ENCODE measurements at regions not wholly inside any gene's neighbourhood (a gene's known extent, or its start where the extent isn't known, plus 50 kb on each side); places are given as distances from the start of the nearest gene placed in this dataset.

DNA sequence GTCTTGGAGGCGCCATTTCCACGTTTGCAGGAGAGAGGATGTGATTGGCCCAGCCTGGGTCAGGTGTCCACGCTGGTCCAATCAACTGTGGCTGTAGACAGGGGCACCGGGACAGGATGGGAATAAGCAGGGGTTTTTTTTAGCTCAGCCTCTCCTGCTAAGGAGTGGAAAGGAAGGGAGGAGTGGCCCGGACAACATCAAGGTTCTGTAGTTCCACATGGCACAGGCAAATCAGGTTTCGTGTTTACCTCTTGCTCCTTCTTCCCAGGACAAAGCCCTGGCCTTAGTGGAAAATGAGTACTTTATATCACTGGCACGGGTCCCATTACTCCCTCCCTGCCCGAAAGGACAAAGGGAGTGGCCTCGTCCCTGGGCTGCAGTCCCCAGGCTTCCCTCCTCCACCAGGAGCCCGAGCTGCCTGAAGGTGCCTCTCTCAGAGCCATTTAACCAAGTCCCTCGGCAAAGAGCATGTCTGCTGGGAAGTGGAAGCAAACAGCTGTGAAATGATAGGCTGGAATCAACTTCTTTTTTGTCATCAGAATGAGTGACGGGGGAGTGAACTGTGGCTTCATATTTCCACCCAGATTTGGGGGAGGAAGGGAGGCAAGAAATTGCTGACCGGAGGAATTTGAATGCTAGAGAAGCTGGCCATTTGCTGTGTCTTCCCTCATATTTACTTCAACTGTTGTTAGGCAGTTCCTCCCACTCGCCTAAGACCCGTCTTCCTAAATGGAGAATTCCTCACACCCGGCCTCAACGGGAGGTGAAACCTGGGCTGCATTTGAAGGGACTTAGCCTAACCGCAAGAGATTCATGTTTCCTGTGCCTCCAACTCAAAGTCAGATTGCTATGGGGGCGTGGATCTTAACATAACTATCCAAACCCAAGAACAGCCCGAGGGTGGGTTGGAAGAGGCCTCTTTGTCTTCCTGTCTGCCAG is 84.9 kb upstream of the SLC44A3 start:
- DNase-seq (ENCODE audit: low spot score), result no peak

DNA sequence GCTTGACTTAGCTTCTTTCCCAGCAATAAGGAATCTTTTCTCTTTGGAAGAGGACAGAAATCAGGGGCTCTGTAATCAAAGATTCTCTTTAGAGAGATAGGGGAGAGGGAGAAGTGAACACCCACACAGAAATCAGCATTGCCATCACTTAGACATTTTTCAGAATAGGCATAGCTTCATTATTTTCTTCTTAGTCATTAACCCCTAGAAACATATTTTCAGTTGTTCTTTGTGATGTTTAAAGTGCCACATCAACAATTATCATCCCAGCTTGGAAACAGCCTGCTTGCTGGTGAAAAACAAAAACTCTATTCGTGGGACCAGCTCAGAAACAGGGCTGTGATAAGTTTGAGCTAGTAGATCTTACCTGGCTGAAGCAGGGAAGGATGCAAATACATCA is 88.3 kb upstream of the SLC44A3 start:
- no peak for DNase-seq (ENCODE audit: low spot score)

DNA sequence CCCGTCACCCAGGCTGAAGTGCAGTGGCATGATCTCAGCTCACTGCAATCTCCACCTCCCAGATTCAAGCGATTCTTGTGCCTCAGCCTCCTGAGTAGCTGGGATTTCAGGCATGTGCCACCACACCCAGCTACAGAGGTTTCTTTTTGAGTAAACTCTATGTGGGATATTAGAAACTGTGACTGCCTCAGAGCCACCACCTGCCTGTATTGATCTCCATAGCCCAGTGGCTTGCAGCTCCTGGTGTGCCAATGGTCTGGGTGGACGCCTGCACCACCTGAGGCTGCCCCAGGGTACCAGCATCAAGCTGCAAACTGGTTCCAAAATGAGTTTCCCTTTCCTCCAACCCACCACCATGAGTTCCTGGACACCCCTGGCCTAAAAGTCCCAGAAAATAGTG is 89.7 kb upstream of the SLC44A3 start:
- no peak for DNase-seq (ENCODE audit: low spot score)

DNA sequence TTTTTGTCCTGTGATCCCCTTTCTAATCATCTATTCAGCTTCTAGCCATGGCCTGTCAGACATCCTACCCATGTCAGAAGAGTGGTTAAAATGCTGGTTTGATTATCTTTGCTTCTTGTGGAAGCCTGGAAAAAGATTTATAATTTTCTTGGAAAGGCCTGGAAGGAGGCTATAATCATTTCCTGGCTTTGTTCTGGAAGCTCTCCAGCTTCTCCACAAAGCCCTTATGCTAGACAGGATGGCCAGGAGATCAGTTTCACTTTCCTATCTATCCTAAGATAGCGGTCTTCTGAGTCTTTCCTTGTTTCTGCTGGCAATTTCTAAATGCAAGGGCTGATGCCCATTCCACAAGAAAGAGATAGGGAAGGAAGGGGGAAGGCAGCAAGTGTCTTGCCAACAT is 90.9 kb upstream of the SLC44A3 start:
- no peak for DNase-seq (ENCODE audit: low spot score)

DNA sequence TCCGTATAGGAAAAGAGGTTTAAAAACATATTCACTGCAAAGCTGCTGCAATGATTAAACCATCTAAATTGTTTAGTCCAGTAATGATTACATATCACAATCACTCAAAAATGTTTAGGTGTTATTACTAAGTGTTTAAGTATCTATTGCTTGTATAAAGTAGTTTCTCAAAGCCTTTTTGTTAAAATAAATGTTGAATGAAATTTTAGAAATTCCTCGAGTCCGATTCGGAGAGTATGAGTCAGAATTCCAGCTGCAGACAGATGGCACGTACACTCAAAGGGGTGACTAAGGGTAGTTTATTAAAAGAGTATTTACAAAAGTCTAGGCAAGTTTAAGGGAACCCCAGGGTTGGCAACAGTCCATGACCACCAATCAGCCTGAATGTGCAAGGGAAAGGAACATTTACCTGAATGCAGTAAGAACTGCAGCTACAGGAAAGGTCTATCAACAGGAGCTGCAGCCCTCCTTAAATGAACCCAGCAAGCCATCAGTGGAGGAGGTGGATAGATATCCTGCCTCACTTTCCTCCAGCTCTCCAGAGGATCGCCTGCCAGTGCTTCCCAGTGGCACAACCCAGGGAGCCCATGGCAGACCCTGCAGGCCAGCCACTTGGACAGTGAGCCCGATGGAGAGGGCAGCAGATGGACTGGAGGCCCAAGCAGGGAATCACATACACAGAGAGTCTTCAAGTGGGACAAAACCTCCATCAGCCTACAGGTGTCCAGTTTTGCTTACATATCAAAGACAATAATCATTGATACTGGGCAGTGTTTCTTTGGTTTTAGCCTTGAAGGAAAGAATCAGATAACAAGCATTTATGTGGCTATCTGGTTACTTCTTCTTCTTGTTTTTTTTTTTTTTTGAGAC is 92.1 kb upstream of the SLC44A3 start:
- DNase-seq (ENCODE audit: low spot score), result peak; percentile 46

DNA sequence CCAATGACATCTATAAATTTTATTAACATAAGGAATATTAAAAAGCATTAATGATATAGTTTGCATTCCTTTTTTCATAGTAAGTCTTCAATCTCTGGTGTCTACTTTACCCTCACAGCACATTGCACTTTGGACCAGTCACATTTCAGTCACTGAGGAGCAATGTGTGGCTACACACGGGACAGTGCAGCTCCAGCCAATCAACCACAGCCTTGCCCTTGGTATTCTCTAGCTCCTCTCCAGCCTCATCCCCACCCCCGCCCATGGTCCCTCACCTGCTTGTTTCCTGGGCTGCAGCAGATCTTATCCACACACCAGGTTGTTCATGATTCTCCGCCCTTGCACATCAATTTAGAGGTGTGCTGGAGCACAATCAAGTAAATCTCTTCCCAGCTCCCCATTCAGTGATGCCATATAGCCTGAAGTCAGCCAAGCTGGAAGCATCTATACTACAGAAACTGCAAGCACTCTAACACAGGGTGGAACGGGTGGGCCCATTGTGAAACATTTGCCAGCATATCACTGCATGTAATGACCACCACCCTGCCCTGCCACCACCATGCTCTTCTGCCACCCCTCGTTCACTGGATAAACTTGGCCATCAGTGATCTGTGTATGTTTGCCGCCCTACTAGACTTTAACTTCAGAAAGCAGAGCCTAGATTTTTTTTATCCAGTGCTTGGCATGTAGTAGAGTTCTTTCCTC is 93.0 kb upstream of the SLC44A3 start:
- no peak for DNase-seq (ENCODE audit: low spot score)

DNA sequence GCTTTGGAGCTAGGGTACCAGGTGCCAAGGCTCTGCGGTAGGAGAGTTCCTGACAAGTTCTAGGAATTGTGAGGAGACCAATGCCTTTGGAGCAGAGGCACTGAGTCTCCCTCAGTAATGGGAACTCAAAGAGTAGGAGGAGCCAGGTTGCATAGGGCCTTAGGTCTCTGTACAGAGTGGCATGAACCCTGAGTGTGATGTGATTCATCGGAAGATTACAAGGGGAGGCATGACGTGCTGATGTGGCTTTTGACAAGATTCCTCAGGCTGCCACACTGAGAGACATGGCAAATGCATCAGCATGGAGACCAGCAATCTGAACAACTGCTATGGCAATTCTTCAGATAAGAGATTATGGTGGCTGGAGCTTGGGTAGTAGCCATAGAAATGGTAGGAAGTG is 94.6 kb upstream of the SLC44A3 start:
- no peak for DNase-seq (ENCODE audit: low spot score)

DNA sequence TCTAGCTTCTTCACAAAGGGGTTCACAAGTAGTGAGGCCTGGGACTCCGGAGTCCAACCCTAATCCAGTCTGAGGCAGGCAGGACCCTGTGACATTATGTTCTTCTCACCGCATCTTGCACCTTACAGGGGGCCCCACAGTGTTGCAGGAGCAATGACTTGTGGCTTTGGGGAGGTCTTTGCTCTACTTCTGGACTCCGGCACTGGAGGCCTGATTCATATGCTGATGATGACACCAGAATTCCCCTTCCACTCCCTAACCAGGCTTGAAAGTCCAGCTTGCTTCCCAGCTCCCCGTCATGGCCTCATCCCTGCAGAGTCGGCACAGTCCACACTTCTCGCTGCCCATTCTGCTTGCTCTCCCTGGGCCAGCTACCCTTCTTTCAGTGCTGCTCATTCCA is 96.3 kb upstream of the SLC44A3 start:
- no peak for DNase-seq (ENCODE audit: low spot score)

DNA sequence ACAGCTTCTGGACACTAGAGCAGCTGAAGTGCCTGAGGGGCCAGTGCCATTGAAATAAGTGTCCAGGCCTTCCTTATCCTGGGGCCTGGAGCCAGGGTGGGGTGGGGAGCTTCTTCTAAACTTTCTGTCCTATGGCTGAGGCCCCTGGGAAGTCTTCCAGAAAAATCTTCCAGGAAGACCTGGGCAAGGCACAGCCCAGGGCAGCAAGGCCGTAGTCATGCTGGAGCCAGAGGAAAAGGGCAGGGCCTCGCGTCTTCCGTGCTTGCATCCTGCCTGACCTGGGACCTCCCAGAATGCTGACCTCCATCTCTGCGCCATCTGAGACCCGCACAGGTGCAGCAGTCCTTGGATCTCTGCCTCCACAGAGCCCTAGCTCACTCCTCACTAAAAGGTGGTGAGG is 96.7 kb upstream of the SLC44A3 start:
- DNase-seq (ENCODE audit: low spot score), result no peak

DNA sequence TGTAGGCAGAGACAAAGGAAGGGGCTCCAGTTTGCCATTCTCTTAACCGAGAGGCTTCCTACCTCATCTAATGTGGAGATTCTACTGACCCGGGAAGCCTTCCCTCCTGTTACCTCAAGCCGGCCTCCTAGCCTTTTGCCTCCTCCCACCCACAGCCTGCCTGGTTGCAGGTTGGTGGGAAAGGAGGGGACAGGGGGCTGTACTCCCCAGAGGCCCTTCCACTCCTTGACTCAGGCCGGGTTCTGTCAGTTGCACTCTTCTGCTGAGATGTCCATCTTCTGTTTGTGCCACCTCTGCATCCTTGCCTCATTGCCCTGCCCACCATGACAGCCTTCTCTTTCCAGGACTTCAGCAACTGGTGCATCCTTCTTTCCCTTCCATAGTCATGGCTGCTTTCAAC is 98.0 kb upstream of the SLC44A3 start:
- DNase-seq (ENCODE audit: low spot score), result no peak

DNA sequence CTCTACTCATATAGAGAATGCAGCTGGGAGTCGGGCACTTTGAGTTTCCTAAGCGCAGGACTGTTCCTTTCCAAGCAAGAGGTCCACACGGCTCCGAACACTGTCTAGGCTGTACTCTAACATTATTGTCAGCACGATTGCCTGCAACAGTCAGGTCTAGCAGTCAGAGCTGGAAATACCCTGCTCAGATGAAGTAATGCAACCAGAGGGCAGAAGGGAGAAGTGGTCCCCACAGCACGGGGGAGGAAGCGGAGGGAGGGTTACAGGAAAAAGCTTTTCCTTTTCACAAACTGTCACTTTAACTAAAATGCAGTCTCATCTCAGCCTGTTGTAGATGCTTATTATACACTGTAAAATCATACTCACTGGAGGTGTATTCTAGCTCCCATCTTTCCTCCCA is 98.9 kb upstream of the SLC44A3 start:
- no peak for DNase-seq (ENCODE audit: low spot score)

DNA sequence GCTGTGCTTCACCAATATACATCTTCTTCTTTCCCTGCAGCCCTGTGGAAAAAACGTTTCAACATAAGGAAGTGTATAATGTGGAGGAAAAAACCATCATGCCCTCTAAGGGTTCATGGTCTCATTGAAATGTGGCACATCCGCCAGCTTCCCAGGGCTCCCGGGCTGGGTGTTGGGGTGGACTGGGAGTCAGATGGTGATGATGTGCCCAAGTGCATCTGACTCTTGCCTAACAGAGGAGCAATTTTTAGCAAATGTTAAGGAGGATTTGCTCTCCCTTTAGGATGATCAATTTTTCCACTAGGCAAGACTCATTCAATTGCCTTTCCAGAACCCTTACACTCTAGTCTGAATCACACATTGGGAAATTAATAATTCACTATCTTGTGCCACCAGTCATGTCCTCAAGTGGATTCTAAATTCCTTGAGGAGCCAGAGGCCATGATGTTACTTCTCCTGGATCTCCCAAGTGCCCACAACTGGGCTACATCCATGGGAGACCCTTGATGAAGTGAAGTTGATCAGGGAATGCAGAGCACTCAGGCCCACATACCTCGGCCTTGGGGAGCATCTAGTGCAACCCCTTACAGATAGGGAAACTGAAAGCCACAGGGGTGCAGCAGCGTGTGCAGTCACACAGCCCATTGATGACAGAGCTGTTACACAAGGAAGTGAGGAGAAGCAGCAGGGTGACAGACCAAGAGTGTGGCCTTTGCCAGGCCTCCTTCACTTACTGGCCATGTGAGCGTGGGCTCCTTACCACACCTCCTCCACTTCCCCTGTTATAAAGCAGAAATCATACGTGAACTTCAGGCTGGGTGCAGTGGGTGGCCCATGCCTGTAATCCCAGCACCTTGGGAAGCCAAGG is 100.0 kb upstream of the SLC44A3 start:
- no peak for DNase-seq (ENCODE audit: low spot score)

DNA sequence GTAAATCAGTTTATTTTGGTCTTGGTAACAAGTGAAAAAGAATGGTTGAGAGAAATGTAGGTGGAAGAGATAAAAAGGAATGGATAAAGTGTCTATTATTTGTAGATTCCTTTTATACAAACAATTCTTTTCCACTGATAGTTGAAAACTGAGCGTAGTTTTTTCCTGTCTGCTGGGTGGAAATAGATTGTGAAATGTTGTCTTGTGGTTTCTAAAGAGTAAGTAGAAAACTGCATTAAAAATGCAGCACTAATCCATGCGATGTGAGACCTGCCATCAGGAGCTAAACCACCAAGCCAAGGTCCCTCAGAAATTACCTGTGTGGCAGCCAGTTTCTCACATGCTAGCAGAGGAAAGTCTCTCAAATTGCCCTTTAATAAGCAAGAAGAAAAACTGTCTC is 103.2 kb upstream of the SLC44A3 start:
- no peak for DNase-seq (ENCODE audit: low spot score)

DNA sequence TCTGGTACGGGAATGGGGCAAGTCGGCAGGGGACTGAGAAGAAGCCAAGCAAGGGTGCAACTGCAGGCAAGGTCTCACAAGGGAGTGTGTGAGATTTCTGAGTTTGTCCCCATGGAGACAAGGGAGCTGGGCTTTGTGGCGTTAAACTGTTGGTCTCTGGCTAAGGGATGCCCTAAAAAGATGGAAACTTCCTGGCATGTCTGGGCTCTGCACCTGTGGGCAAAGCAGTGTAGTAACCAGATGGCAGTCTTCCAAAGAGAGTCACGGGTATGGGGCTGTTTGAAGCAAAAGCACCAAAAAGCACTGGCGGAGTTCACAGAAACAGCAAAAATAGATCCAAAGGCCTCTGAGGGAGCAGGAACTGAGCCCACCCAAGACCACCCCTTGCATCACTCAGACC is 104.8 kb upstream of the SLC44A3 start:
- no peak for DNase-seq (ENCODE audit: low spot score)

DNA sequence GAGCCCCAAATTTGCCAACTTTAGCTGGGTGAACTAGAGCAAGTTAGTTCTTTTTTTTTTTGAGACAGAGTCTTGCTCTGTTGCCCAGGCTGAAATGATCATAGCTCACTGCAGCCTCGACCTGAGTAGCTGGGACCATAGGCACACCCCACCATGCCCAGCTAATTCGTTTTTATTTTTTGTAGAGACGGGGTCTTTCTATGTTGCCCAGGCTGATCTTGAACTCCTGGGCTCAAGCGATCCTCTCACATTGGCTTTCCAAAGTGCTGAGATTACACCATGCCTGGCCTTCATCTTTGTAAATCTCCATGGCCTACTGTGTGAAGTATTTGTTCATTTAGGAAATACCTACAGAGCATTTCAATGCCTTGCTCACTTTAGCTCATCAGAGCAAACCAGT is 105.6 kb upstream of the SLC44A3 start:
- DNase-seq (ENCODE audit: low spot score), result no peak

DNA sequence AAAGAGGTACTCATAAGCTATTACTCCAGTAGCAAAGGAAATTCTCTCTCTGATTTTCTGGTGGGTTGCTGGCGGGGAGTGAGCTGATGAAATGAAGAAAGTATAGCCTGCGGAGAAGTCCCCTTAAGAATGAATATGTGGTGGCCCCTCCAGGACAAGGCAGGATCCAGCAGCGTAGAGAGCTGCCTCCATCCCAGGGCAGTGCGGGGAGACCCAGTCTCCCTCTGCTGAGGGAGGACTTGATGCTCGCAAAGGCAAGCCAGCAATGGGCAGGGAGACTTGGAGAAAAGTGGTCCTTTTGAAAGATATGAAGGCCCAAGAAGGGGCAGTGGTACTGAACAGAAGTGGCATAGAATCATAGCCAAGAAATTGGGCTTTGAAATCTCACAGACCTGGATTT is 106.0 kb upstream of the SLC44A3 start:
- no peak for DNase-seq (ENCODE audit: low spot score)

DNA sequence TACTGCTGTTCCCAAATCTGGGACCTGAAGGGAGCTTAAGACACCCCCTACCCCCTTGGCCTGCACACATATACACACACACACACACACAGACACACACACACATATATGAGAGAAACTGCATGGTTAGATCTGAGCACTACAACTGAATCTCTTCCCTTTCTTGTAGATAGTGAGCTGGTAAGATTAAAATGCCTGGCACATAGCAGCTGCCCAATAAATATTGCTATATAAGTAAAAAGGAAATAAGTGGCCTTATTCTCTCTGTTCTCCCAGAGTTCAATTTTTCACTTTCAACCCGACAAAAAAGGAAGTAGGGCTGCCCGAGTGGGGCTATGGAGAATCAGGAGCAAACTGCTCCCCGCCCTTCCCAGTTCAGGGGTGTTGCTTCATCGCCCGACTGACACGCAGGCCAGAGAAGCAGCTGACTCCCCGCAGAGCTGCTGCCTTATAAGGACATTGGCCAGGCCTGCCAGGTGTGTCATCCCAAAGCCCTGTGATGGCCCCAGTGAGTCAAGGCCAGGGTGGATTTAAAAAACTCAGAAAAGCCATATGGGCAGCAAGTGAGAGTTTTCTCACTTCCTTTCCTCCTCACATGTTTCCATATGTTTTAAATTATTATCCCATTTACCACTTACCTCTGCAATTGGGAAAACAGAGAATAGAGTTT is 106.5 kb upstream of the SLC44A3 start:
- DNase-seq (ENCODE audit: low spot score), result peak; percentile 94

DNA sequence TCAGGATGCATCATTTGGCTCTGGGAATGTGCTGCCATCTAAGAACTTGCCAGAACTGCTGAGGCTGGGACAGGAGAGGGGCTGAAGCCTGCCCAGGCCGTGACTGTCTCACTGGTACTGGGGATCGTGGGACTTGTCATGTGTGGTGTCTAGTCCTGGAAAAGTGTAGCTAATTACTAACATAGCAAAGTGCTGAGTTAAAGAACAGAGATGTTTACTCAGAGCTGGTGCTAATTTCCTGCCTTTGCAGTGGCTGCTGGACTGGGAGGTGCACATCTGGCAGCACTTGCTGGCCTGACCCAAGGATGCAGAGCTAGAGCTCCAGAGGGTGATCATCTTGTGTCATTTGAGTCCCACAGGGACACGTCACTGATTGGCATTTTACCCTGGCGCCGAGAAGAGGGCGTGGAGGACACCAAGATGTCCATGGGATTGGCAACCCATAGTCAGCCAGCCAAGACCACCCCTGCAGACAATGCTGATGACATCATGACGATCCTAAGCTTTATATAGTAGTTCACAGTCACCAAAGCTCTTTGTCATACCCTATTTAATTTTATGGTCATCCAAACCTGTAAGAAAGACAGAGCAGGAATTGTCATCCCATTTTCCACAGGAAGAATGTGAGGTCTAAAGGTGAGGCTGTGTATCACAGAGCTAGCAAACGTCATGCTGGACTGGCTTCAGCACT is 110.1 kb upstream of the SLC44A3 start:
- no peak for DNase-seq (ENCODE audit: low spot score)

DNA sequence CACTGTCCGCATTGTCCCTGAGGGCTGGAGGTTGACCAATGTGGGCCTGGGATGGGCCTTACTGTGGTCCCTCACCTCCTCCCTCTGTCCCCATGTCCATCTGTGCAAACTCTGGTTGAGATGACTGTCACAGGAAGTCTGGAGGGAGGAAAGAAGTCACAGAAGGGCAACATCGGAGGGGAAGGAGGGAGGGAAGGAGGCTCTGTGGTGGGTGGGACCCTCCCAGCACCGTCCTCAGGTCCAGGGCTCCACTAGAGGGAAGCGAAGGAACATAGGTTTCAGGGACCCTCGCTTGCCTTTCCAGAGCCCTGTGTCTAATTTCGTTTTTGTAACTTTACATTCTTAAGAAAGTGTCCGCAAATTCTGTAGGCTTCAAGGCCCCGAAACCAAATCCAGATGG is 111.3 kb upstream of the SLC44A3 start:
- no peak for DNase-seq (ENCODE audit: low spot score)

DNA sequence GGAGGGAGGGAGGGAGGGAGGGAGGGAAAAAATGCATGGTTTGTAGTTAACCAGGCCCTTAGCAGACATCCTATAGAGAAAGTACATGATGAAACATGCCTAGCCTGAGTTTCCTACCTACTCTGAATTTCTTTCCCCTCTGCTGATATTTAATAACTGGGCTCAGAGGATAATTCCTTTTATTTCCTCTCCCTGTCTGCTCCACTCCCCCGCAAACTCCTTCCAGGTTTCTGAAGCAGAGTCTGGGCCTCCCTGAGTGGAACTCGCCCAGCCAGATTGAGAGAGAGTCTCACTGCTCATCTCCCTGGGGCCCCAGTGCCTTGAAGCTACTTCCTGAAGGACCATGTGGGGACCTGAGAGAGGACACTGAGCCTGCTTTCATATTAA is 111.9 kb upstream of the SLC44A3 start:
- no peak for DNase-seq (ENCODE audit: low spot score)

Data from SW480 (cell line).